B cell (primary cell): ENCODE measurements at regions not wholly inside any gene's neighbourhood (a gene's known extent, or its start where the extent isn't known, plus 50 kb on each side); places are given as distances from the start of the nearest gene placed in this dataset.

Source experiments
- ATAC-seq: fragments of 200-7000 bp; cut with Tn5 transposase; one replicate; pipeline ENCODE4 v1.10.0; 2021; ENCODE audit warnings: low read depth, mild to moderate bottlenecking, moderate number of reproducible peaks, moderate library complexity
- CTCF ChIA-PET: fragments of 350-600 bp; sonication (Branson Sonifier 250); formaldehyde crosslinking; loops from one replicate; lab custom pipeline; 2021; ENCODE audit warnings: antibody characterized with exemption, inconsistent platforms; lab: Charles Lee
- POLR2A ChIA-PET: fragments of 350-600 bp; sonication (Branson Sonifier 250); formaldehyde crosslinking; loops from one replicate; lab custom pipeline; 2021; ENCODE audit warnings: antibody characterized with exemption; lab: Charles Lee
- DNase-seq: peaks from one replicate; pipeline ENCODE4 v3.0.0; 2013
- H2AFZ ChIP-seq: 2 replicates; pipeline ENCODE4 v1.6.1; 2012; ENCODE audit warnings: mild to moderate bottlenecking, low read depth, low read length; ENCODE audit not compliant: insufficient read depth, poor library complexity, severe bottlenecking
- H3K27ac ChIP-seq, 2 donors: 1 replicate in 1 of 2; 2 replicates in 1 of 2; pipeline ENCODE4 v1.5.1; 2012 to 2013; ENCODE audit warnings: low read length in 2 of 2, mild to moderate bottlenecking in 2 of 2, moderate library complexity in 1 of 2
- H3K27me3 ChIP-seq, 4 experiments: fragments of 200-600 bp in 1 of 4; sonication (generic) in 1 of 4; replicated peaks in 1 of 4; 1 replicate in 2 of 4; 2 replicates in 2 of 4; pipeline versions ENCODE4 v1.6.1 to v1.7.0; 2013 to 2016; ENCODE audit warnings: low read length in 3 of 4, mild to moderate bottlenecking in 2 of 4, mixed read lengths in 1 of 4, moderate library complexity in 1 of 4; ENCODE audit not compliant: insufficient read depth in 4 of 4, control insufficient read depth in 3 of 4; ENCODE audit errors: control extremely low read depth in 1 of 4
- H3K36me3 ChIP-seq, 2 experiments: replicated peaks in 1 of 2; 1 replicate in 1 of 2; 2 replicates in 1 of 2; pipeline versions ENCODE4 v1.6.1 to v1.7.1; 2013; ENCODE audit warnings: low read length in 1 of 2; ENCODE audit not compliant: insufficient read depth in 2 of 2, control insufficient read depth in 1 of 2; ENCODE audit errors: control extremely low read depth in 1 of 2, extremely low read depth in 1 of 2
- H3K4me1 ChIP-seq, 2 donors: fragments of 200-600 bp in 1 of 2; sonication (generic) in 1 of 2; 1 replicate in 1 of 2; 2 replicates in 1 of 2; pipeline versions ENCODE4 v1.5.1 to v1.6.1; 2013 to 2017; ENCODE audit warnings: low read length in 2 of 2; ENCODE audit not compliant: control insufficient read depth in 2 of 2, insufficient read depth in 2 of 2
- H3K4me2 ChIP-seq: replicated peaks from 2 replicates; pipeline ENCODE3; 2012; ENCODE audit warnings: mild to moderate bottlenecking, low read depth, low read length; ENCODE audit not compliant: poor library complexity, severe bottlenecking
- H3K4me3 ChIP-seq, 5 experiments: fragments of 200-600 bp in 1 of 5; sonication (generic) in 1 of 5; 1 replicate in 3 of 5; 2 replicates in 2 of 5; pipeline versions ENCODE4 v1.5.1 to v1.7.0; 2011 to 2016; ENCODE audit warnings: low read length in 4 of 5, mild to moderate bottlenecking in 4 of 5, low read depth in 2 of 5, control low read depth in 1 of 5, moderate library complexity in 1 of 5; ENCODE audit not compliant: insufficient read depth in 1 of 5; ENCODE audit errors: control extremely low read depth in 1 of 5, extremely low read depth in 1 of 5
- H3K79me2 ChIP-seq: fragments of 200-600 bp; sonication (generic); one replicate; pipeline ENCODE4 v1.6.0; 2016; ENCODE audit warnings: low read length; ENCODE audit not compliant: control insufficient read depth, insufficient read depth
- H3K9ac ChIP-seq: fragments of 200-600 bp; sonication (generic); 2 replicates; pipeline ENCODE4 v1.6.1; 2017; ENCODE audit warnings: mild to moderate bottlenecking, low read length, moderate library complexity
- H3K9me3 ChIP-seq, 3 donors: one replicate each; pipeline versions ENCODE4 v1.6.1 to v1.7.1; 2013; ENCODE audit warnings: low read length in 2 of 3; ENCODE audit not compliant: control insufficient read depth in 2 of 3, insufficient read depth in 1 of 3; ENCODE audit errors: control extremely low read depth in 1 of 3
- H4K20me1 ChIP-seq: 2 replicates; pipeline ENCODE4 v1.6.0; 2012; ENCODE audit warnings: mild to moderate bottlenecking, low read length; ENCODE audit not compliant: insufficient read depth, control insufficient read depth, poor library complexity, severe bottlenecking
- H3K27ac Mint-ChIP-seq: one replicate; pipeline ENCODE4 v1.8.0; 2021; ENCODE audit warnings: mixed read lengths
- H3K27me3 Mint-ChIP-seq: one replicate; pipeline ENCODE4 v1.8.0; 2021; ENCODE audit warnings: mixed read lengths
- H3K4me1 Mint-ChIP-seq: one replicate; pipeline ENCODE4 v1.8.0; 2021; ENCODE audit warnings: mixed read lengths
- H3K4me3 Mint-ChIP-seq: one replicate; pipeline ENCODE4 v1.8.0; 2021; ENCODE audit warnings: mixed read lengths
- H3K9me3 Mint-ChIP-seq: one replicate; pipeline ENCODE4 v1.8.0; 2022; ENCODE audit warnings: mixed read lengths; ENCODE audit not compliant: insufficient read depth
- EZH2 ChIP-seq: IDR thresholded peaks from 2 replicates; pipeline ENCODE4 v1.6.1; 2012; ENCODE audit warnings: borderline replicate concordance, low read depth, mild to moderate bottlenecking, moderate library complexity, low read length; ENCODE audit not compliant: insufficient read depth, poor library complexity, severe bottlenecking
- WGBS: methylation state at CpG from one replicate; pipeline ENCODE4 v1.1.5; 2013; ENCODE audit warnings: missing lambda C conversion rate; ENCODE audit not compliant: insufficient coverage; 5-methylcytosine and 5-hydroxymethylcytosine counted together
- intact Hi-C: fragments of 100-400 bp; cut with micrococcal nuclease; formaldehyde crosslinking; loops from one replicate; pipeline ENCODE4 v1.10.0; 2022
- TF ChIP-seq, protein P1 (sequence below): fragments of 200-600 bp; IDR thresholded peaks from one replicate; pipeline ENCODE4 v1.8.0; 2022; ENCODE audit warnings: antibody characterized with exemption, mild to moderate bottlenecking

- CTCF ChIA-PET, result interaction anchor here (0.6 kb wide), 1 partner anchor 1509 kb away, joined by 4 read pairs; no protein-coding TSS in a partner anchor
- Histone ChIP-seq H3K4me3 (no peak overlapping the region), H3K9me3 (peaks cover 0 to 6% (median 4%) of the 10 kb centered on the region in 3 donors), H3K79me2 (no peaks in the 10 kb centered on the region), H3K27me3 (no peaks in the 10 kb centered on the region), H3K36me3 (no peaks in the 10 kb centered on the region), H3K4me1 (no peaks in the 10 kb centered on the region), H2AFZ (no peak overlapping the region), H3K4me2 (no peak overlapping the region), H3K9ac (no peak overlapping the region), H3K27ac (no peak overlapping the region), H4K20me1 (no peaks in the 10 kb centered on the region)
- ATAC-seq (no peak), DNase-seq (no peak)
- Mint-ChIP-seq H3K27me3 (no peaks in the 10 kb centered on the region), H3K27ac (no peak overlapping the region), H3K9me3 (peaks cover 2% of the 10 kb centered on the region), H3K4me1 (peaks cover 9% of the 10 kb centered on the region), H3K4me3 (no peak overlapping the region)
- intact Hi-C loops, result no loop called here
- TF ChIP-seq, protein P1, sequence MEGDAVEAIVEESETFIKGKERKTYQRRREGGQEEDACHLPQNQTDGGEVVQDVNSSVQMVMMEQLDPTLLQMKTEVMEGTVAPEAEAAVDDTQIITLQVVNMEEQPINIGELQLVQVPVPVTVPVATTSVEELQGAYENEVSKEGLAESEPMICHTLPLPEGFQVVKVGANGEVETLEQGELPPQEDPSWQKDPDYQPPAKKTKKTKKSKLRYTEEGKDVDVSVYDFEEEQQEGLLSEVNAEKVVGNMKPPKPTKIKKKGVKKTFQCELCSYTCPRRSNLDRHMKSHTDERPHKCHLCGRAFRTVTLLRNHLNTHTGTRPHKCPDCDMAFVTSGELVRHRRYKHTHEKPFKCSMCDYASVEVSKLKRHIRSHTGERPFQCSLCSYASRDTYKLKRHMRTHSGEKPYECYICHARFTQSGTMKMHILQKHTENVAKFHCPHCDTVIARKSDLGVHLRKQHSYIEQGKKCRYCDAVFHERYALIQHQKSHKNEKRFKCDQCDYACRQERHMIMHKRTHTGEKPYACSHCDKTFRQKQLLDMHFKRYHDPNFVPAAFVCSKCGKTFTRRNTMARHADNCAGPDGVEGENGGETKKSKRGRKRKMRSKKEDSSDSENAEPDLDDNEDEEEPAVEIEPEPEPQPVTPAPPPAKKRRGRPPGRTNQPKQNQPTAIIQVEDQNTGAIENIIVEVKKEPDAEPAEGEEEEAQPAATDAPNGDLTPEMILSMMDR, result no peak
- no peak for TF ChIP-seq EZH2
- whole genome bisulfite sequencing, result 90% methylated on average over 2 of the region's 5 CpGs
- POLR2A ChIA-PET, result no interaction called here
These were observed 657.6 kb upstream of the ZNF608 start for GRCh38 chr5:125404056-125404455.

GRCh38 chr5:125408448-125409233 is 662.2 kb upstream of the ZNF608 start:
- 56% methylated on average over 1 of the region's 4 CpGs for WGBS
- peaks cover 2% of the 10 kb centered on the region for H3K9me3 Mint-ChIP-seq
- CTCF ChIA-PET, result interaction anchor here (1.5 kb wide), 1 partner anchor 11 kb away, joined by 4 read pairs; no protein-coding TSS in a partner anchor
- Histone ChIP-seq H3K36me3 (no peaks in the 10 kb centered on the region), H3K9me3 (peaks cover 0 to 6% (median 4%) of the 10 kb centered on the region in 3 donors), H3K4me2 (no peak overlapping the region), H3K79me2 (no peaks in the 10 kb centered on the region), H3K27ac (no peak overlapping the region), H3K9ac (no peak overlapping the region), H3K27me3 (no peaks in the 10 kb centered on the region), H2AFZ (no peak overlapping the region), H3K4me1 (peaks cover 20 to 23% of the 10 kb centered on the region in 2 donors), H4K20me1 (no peaks in the 10 kb centered on the region), H3K4me3 (no peak overlapping the region)
- POLR2A ChIA-PET, result no interaction called here
- no peak overlapping the region for H3K27ac Mint-ChIP-seq
- TF ChIP-seq, protein P1, result no peak
- TF ChIP-seq EZH2, result no peak
- H3K27me3 Mint-ChIP-seq, result no peaks in the 10 kb centered on the region
- intact Hi-C loops, result no loop called here
- ATAC-seq (no peak), DNase-seq (no peak)
- H3K4me1 Mint-ChIP-seq, result peaks cover 40% of the 10 kb centered on the region
- no peak overlapping the region for H3K4me3 Mint-ChIP-seq
